NCI-H1105 treated with DMSO at 0.1 percent for 48 hours (cell line): ENCODE measurements at regions not wholly inside any gene's neighbourhood (a gene's known extent, or its start where the extent isn't known, plus 50 kb on each side); places are given as distances from the start of the nearest gene placed in this dataset.
"Not testable (repeated sequence)": the region's sequence is repeated elsewhere in the genome, so short reads cannot be mapped to it uniquely, and the experiment has no call there.

ENCODE experiments used
- DNase-seq: peaks from one replicate; lab custom pipeline; 2025; lab: John Stamatoyannopoulos, UW

- DNase-seq = no peak
Measured at GRCh38 chr5:18553269-18553668, 919.0 kb downstream of the TAF11L14 start.

- DNase-seq = no peak
Measured at GRCh38 chr5:18560602-18561001, 926.3 kb downstream of the TAF11L14 start.

- no peak for DNase-seq
Measured at GRCh38 chr5:18563853-18564252, 929.6 kb downstream of the TAF11L14 start.

GRCh38 chr5:18566671-18567070 is 932.4 kb downstream of the TAF11L14 start:
- DNase-seq = no peak

GRCh38 chr5:18576586-18576985 is 942.3 kb downstream of the TAF11L14 start:
- no peak for DNase-seq

GRCh38 chr5:18601185-18601584 is 966.9 kb downstream of the TAF11L14 start:
- DNase-seq = no peak

- DNase-seq = no peak
Measured at GRCh38 chr5:18602402-18602801, 968.1 kb downstream of the TAF11L14 start.

GRCh38 chr5:18605186-18605585 is 970.9 kb downstream of the TAF11L14 start:
- no peak for DNase-seq

- DNase-seq = no peak
Measured at GRCh38 chr5:18607570-18607969, 973.3 kb downstream of the TAF11L14 start.

GRCh38 chr5:18617191-18617590 is 982.9 kb downstream of the TAF11L14 start:
- DNase-seq = not testable (repeated sequence)

GRCh38 chr5:18630458-18631045 is 996.3 kb downstream of the TAF11L14 start:
- no peak for DNase-seq

GRCh38 chr5:18652404-18653215 is 1018.4 kb downstream of the TAF11L14 start:
- DNase-seq = no peak

- DNase-seq = no peak
Measured at GRCh38 chr5:18653216-18653752, 1019.0 kb downstream of the TAF11L14 start.

- DNase-seq = no peak
Measured at GRCh38 chr5:18660511-18660910, 1026.3 kb downstream of the TAF11L14 start.

GRCh38 chr5:18662231-18662630 is 1028.0 kb downstream of the TAF11L14 start:
- no peak for DNase-seq

- not testable (repeated sequence) for DNase-seq
Measured at GRCh38 chr5:18674212-18674611, 1040.0 kb downstream of the TAF11L14 start.

GRCh38 chr5:18675041-18675440 is 1040.8 kb downstream of the TAF11L14 start:
- no peak for DNase-seq

GRCh38 chr5:18686253-18686652 is 1052.0 kb downstream of the TAF11L14 start:
- no peak for DNase-seq

GRCh38 chr5:18687429-18687828 is 1053.2 kb downstream of the TAF11L14 start:
- no peak for DNase-seq

GRCh38 chr5:18699681-18700080 is 1065.4 kb downstream of the TAF11L14 start:
- no peak for DNase-seq

GRCh38 chr5:18702821-18703220 is 1068.6 kb downstream of the TAF11L14 start:
- DNase-seq = no peak

- no peak for DNase-seq
Measured at GRCh38 chr5:18712936-18713485, 1078.8 kb downstream of the TAF11L14 start.

GRCh38 chr5:18720002-18720401 is 1085.7 kb downstream of the TAF11L14 start:
- no peak for DNase-seq
